ENCODE measurements at regions not wholly inside any gene's neighbourhood (a gene's known extent, or its start where the extent isn't known, plus 50 kb on each side); places are given as distances from the start of the nearest gene placed in this dataset.
"Not testable (repeated sequence)": the region's sequence is repeated elsewhere in the genome, so short reads cannot be mapped to it uniquely, and the experiment has no call there.

DNA sequence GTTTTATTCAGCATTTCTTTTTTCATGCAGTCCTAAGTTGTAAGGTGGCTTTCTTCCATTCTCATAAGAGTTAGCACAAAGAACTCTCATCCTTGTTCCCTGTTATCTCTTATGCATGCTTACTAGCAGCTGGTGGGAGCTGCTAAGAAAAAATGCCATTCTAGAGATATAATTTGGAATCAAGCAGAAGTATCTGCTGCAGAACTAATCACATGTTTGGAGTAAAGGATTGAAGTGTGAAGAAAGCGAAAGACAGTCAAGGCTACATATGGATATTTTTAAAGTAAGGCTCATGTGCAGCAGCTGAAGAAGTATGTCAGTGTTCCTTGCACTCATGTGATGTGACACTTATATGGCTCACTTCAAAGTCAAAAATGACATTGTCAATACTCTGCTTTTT, 116.2 kb upstream of the PCED1B start:
- H3K27ac Mint-ChIP-seq, result no peak overlapping the region
- no peaks in the 10 kb centered on the region for H3K9me3 Mint-ChIP-seq (ENCODE audit: low read depth)
- CTCF ChIA-PET, result no interaction called here
- no peak overlapping the region for H3K4me3 Mint-ChIP-seq
- DNase-seq (no peak), ATAC-seq (no peak)
- H3K27me3 Mint-ChIP-seq, result peaks cover 27% of the 10 kb centered on the region
- no peaks in the 10 kb centered on the region for H3K4me1 Mint-ChIP-seq
- no peaks in the 10 kb centered on the region for H3K36me3 Mint-ChIP-seq

DNA sequence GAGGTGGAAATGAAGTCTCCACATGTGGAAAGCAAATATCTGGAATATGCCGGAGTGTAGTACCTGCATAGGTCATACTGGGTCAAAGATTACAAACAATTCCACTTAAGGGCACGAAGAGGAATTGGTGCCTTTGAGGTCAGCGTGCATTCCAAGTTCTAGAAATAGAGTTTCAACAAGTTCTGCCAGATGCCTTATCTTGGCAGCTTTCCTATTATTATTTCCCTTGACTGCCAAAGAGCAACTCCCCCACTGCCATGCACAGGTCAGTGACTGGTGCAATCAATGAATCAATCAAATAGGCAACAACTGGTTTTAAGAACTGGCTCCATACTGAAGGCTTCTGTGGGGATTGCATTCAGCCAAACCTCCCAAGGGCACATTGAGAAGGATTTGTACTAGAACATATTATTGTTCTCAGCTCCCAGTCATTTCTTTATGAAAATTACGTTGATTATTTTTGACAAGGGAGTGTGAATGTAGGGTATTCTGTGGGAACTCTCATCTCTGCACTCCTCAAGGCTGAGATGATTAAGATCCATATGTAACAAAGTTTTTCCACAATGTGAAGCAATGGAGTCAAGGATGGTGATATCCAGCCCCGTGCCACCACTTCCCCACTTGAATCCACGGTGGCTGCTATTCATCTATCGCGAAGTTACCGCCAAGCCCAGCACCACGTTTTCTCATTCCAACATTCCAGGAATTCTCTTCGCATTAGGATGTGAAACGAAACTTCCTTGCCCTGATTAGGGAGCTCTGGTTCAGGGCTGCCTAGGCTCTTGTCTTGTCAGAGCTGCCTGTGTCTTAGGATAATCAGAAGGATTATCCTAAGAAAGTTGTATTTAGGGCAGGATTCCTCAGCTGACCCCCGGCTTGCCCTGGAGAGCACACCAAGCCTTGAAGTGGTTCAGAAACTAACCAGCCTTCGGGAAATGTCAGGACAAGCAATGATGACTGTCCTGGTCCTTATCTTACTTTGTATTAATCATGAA, 115.1 kb upstream of the PCED1B start:
- Mint-ChIP-seq H3K36me3 (no peaks in the 10 kb centered on the region), H3K4me1 (no peaks in the 10 kb centered on the region), H3K27me3 (peaks cover 27% of the 10 kb centered on the region), H3K9me3 (ENCODE audit: low read depth) (no peaks in the 10 kb centered on the region), H3K27ac (no peak overlapping the region), H3K4me3 (no peak overlapping the region)
- CTCF ChIA-PET, result no interaction called here
- ATAC-seq (no peak), DNase-seq (no peak)

GRCh38 chr12:46965137-46965536, 114.3 kb upstream of the PCED1B start:
- CTCF ChIA-PET, result no interaction called here

GRCh38 chr12:46965880-46966279, 113.5 kb upstream of the PCED1B start:
- H3K27ac Mint-ChIP-seq, result no peak overlapping the region
- no peaks in the 10 kb centered on the region for H3K9me3 Mint-ChIP-seq (ENCODE audit: low read depth)
- DNase-seq (no peak), ATAC-seq (no peak)
- H3K4me1 Mint-ChIP-seq, result no peaks in the 10 kb centered on the region
- H3K4me3 Mint-ChIP-seq, result no peak overlapping the region
- H3K27me3 Mint-ChIP-seq, result peaks cover 19% of the 10 kb centered on the region
- H3K36me3 Mint-ChIP-seq, result no peaks in the 10 kb centered on the region
- CTCF ChIA-PET, result no interaction called here

More at GRCh38 chr12:46965137-46965536, 114.3 kb upstream of the PCED1B start:
- Mint-ChIP-seq H3K4me3 (no peak overlapping the region), H3K9me3 (ENCODE audit: low read depth) (no peaks in the 10 kb centered on the region), H3K4me1 (no peaks in the 10 kb centered on the region), H3K27ac (no peak overlapping the region), H3K27me3 (peaks cover 21% of the 10 kb centered on the region), H3K36me3 (no peaks in the 10 kb centered on the region)
- DNase-seq, result no peak
- no peak for ATAC-seq

GRCh38 chr12:46970636-46971035, 108.8 kb upstream of the PCED1B start:
- Mint-ChIP-seq H3K27me3 (peaks cover 34% of the 10 kb centered on the region), H3K4me1 (no peaks in the 10 kb centered on the region), H3K4me3 (no peak overlapping the region), H3K36me3 (no peaks in the 10 kb centered on the region), H3K9me3 (ENCODE audit: low read depth) (no peaks in the 10 kb centered on the region), H3K27ac (no peak overlapping the region)
- DNase-seq (no peak), ATAC-seq (no peak)
- CTCF ChIA-PET, result no interaction called here

DNA sequence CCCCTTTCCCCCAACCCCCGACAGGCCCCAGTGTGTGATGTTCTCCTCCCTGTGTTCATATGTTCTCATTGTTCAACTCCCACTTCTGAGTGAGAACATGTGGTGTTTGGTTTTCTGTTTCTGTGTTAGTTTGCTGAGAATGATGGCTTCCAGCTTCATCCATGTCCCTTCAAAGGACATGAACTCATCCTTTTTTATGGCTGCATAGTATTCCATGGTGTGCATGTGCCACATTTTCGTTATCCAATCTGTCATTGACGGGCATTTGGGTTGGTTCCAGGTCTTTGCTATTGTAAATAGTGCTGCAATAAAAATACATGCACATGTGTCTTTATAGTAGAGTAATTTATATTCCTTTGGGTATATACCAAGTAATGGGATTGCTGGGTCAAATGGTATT, 105.5 kb upstream of the PCED1B start:
- H3K4me3 Mint-ChIP-seq; H3K36me3 Mint-ChIP-seq; H3K4me1 Mint-ChIP-seq; CTCF ChIA-PET; H3K9me3 Mint-ChIP-seq (ENCODE audit: low read depth); ATAC-seq; DNase-seq; H3K27ac Mint-ChIP-seq: not testable (repeated sequence)
- H3K27me3 Mint-ChIP-seq, result peaks cover 37% of the 10 kb centered on the region

GRCh38 chr12:46977871-46978375, 101.5 kb upstream of the PCED1B start:
- peaks cover 31% of the 10 kb centered on the region for H3K27me3 Mint-ChIP-seq
- H3K27ac Mint-ChIP-seq, result no peak overlapping the region
- no peaks in the 10 kb centered on the region for H3K9me3 Mint-ChIP-seq (ENCODE audit: low read depth)
- no peaks in the 10 kb centered on the region for H3K36me3 Mint-ChIP-seq
- CTCF ChIA-PET, result no interaction called here
- no peak for DNase-seq
- no peak for ATAC-seq
- H3K4me1 Mint-ChIP-seq, result no peaks in the 10 kb centered on the region
- no peak overlapping the region for H3K4me3 Mint-ChIP-seq

DNA sequence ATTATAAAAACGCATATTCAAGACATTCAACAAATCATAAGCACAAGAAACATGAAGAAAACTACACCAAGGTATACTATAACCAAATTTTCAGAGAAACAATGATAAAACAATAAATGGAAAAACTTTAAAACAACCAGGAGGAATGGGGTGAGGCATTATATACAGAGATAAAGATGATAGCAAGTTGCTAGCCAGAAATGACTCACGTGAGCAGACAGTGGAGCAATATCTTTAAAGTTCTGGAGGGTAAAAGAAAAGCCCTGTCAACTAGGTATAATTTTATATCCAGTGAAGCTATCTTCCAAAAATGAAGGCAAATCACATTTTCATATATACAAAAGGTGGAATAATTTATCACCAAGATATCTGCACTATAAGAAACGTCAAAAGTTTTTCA, 97.8 kb upstream of the PCED1B start:
- CTCF ChIA-PET, result no interaction called here
- Mint-ChIP-seq H3K27ac (no peak overlapping the region), H3K9me3 (ENCODE audit: low read depth) (no peaks in the 10 kb centered on the region), H3K27me3 (peaks cover 18% of the 10 kb centered on the region), H3K4me1 (peaks cover 2% of the 10 kb centered on the region), H3K36me3 (no peaks in the 10 kb centered on the region), H3K4me3 (no peak overlapping the region)
- ATAC-seq (no peak), DNase-seq (no peak)

DNA sequence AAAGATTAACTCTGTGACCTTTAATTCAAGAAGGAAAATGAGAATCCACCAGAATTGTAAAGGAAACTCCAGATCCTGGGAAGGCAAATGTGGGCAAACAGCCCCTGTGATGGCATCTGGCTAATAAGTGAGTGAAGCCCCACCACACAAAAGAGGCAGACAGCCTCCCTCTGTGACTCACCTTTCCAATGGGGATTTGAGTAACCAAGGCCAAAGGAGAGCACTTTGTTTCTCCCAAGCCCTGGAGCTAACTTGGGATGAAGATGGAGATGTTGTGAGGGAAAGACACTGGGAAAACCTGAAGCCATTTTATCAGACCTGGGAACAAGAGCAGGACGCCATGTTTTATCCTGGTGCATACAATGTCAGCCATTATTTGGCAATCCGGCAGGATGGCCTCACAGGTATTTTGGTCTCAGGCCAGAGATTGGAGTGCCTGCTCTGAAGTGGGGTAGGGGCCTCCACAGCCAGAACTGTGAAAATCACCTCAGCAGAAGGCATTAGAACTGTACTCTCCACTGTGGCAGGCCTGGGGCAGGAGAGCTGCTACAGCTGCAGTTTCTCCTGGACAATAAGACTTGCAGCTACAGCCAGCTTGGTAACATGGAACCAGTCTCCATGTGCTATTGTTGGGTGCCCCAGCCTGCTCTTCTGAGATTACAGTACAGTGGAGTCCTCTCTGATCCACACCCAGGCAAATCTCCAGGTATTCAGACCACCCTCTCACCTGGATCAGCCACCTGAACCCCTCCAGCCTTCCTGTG, 96.6 kb upstream of the PCED1B start:
- no peak for ATAC-seq
- H3K27ac Mint-ChIP-seq, result no peak overlapping the region
- CTCF ChIA-PET, result interaction anchor here (1.3 to 1.8 kb wide), 2 partner anchors 306 to 603 kb away, joined by 3 to 7 read pairs; no protein-coding TSS in a partner anchor
- no peak for DNase-seq
- peaks cover 2% of the 10 kb centered on the region for H3K4me1 Mint-ChIP-seq
- peaks cover 22% of the 10 kb centered on the region for H3K27me3 Mint-ChIP-seq
- no peaks in the 10 kb centered on the region for H3K36me3 Mint-ChIP-seq
- no peak overlapping the region for H3K4me3 Mint-ChIP-seq
- no peaks in the 10 kb centered on the region for H3K9me3 Mint-ChIP-seq (ENCODE audit: low read depth)

DNA sequence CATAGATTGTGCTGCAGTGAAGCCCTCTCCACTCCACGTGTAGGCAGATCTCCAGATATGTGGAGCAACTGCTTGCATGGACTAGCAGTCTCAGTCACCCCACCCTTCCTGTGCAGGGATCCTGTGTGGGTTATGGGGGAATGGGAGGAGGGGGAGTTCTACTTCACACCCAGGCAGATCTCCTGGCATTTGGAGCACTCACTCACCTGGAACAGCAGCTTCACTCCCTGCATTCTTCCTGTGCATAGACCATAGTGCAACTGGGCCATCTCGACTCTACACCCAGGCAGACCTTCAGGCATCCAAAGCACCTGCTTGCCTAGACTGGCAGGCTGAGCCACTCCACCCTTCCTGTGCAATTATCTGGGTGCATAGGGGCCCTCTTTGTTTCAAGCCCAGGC, 96.0 kb upstream of the PCED1B start:
- no peaks in the 10 kb centered on the region for H3K36me3 Mint-ChIP-seq
- ATAC-seq (no peak), DNase-seq (no peak)
- H3K27me3 Mint-ChIP-seq, result peaks cover 22% of the 10 kb centered on the region
- CTCF ChIA-PET, result interaction anchor here (1.0 to 2.6 kb wide), 5 partner anchors 38 to 859 kb away, joined by 3 to 8 read pairs (median 3); no protein-coding TSS in a partner anchor
- H3K4me1 Mint-ChIP-seq, result peaks cover 2% of the 10 kb centered on the region
- no peak overlapping the region for H3K27ac Mint-ChIP-seq
- no peak overlapping the region for H3K4me3 Mint-ChIP-seq
- H3K9me3 Mint-ChIP-seq (ENCODE audit: low read depth), result no peaks in the 10 kb centered on the region

GRCh38 chr12:46983959-46984841, 95.2 kb upstream of the PCED1B start:
- no peak overlapping the region for H3K4me3 Mint-ChIP-seq
- H3K27ac Mint-ChIP-seq, result no peak overlapping the region
- H3K4me1 Mint-ChIP-seq, result peaks cover 2% of the 10 kb centered on the region
- no peaks in the 10 kb centered on the region for H3K36me3 Mint-ChIP-seq
- ATAC-seq, result peak; percentile 60
- CTCF ChIA-PET, result interaction anchor here (1.0 to 2.6 kb wide), 6 partner anchors 37 to 860 kb away, joined by 3 to 8 read pairs (median 3); no protein-coding TSS in a partner anchor
- H3K9me3 Mint-ChIP-seq (ENCODE audit: low read depth), result no peaks in the 10 kb centered on the region
- H3K27me3 Mint-ChIP-seq, result peaks cover 24% of the 10 kb centered on the region
- peak; percentile 52 for DNase-seq

DNA sequence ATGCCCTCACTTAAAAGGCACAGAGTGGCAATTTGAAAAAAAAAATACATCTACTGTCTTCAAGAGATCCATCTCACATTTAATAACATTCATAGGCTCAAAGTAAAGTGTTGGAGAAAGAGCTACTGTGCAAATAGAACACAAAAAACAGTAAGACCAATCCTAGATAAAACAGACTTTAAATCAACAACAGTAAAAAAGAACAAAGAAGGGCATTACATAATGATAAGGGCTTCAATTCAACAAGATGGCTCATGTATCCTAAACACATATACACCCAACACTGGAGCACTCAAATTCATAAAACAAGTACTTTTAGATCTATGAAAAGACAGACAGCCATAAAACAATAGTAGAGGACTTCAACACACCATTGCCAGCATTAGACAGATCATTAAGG, 93.6 kb upstream of the PCED1B start:
- ATAC-seq, result no peak
- no peak overlapping the region for H3K4me3 Mint-ChIP-seq
- CTCF ChIA-PET, result interaction anchor here (0.7 to 2.6 kb wide), 3 partner anchors 35 to 860 kb away, joined by 3 to 8 read pairs (median 5); no protein-coding TSS in a partner anchor
- H3K36me3 Mint-ChIP-seq, result peaks cover 2% of the 10 kb centered on the region
- peaks cover 32% of the 10 kb centered on the region for H3K27me3 Mint-ChIP-seq
- no peak for DNase-seq
- H3K9me3 Mint-ChIP-seq (ENCODE audit: low read depth), result peaks cover 3% of the 10 kb centered on the region
- H3K27ac Mint-ChIP-seq, result no peak overlapping the region
- H3K4me1 Mint-ChIP-seq, result peaks cover 2% of the 10 kb centered on the region

GRCh38 chr12:46988122-46988521, 91.3 kb upstream of the PCED1B start:
- DNase-seq; ATAC-seq; H3K4me3 Mint-ChIP-seq; H3K4me1 Mint-ChIP-seq; H3K36me3 Mint-ChIP-seq; CTCF ChIA-PET; H3K27ac Mint-ChIP-seq; H3K9me3 Mint-ChIP-seq (ENCODE audit: low read depth): not testable (repeated sequence)
- peaks cover 30% of the 10 kb centered on the region for H3K27me3 Mint-ChIP-seq

Measured in activated CD8-positive, alpha-beta memory T cell treated with anti-CD3 and anti-CD28 coated beads, Interleukin-2, amount 10 ng/mL, durations not matched to agents 7 days and 5 days (primary cell).